ENCODE measurements at regions not wholly inside any gene's neighbourhood (a gene's known extent, or its start where the extent isn't known, plus 50 kb on each side); places are given as distances from the start of the nearest gene placed in this dataset.
"Not testable (repeated sequence)": the region's sequence is repeated elsewhere in the genome, so short reads cannot be mapped to it uniquely, and the experiment has no call there.

DNA sequence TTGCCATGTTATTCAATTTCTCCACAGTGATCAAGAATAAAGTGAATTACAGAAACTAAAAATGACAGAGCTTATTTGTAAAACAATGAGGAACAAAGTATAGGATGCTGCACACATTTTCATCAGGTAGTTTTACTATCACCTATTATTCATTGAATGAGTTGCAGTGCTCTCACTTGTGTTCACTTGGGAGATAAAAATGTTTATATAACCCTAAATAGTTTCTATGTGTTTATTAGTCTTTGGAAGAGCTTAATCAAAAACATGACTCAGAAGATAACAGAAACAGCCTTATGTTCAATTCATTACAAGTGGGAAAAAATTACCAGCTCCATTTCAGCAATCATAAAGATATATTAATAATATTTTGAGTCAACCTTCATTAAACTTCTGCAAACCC is 796.2 kb downstream of the SLITRK1 start:
- no peaks in the 10 kb centered on the region for H3K27me3 ChIP-seq (ENCODE audit: insufficient read depth, poor library complexity, severe bottlenecking)
- TF ChIP-seq, protein P1, sequence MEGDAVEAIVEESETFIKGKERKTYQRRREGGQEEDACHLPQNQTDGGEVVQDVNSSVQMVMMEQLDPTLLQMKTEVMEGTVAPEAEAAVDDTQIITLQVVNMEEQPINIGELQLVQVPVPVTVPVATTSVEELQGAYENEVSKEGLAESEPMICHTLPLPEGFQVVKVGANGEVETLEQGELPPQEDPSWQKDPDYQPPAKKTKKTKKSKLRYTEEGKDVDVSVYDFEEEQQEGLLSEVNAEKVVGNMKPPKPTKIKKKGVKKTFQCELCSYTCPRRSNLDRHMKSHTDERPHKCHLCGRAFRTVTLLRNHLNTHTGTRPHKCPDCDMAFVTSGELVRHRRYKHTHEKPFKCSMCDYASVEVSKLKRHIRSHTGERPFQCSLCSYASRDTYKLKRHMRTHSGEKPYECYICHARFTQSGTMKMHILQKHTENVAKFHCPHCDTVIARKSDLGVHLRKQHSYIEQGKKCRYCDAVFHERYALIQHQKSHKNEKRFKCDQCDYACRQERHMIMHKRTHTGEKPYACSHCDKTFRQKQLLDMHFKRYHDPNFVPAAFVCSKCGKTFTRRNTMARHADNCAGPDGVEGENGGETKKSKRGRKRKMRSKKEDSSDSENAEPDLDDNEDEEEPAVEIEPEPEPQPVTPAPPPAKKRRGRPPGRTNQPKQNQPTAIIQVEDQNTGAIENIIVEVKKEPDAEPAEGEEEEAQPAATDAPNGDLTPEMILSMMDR (IDR thresholded peaks at IDR 0.05; ENCODE audit: insufficient read depth, low read length) = no peak
- H3K4me3 ChIP-seq (replicated peaks; ENCODE audit: insufficient read depth, low read length) = no peak overlapping the region
- DNase-seq (ENCODE audit: low read depth in 1 of 2, low spot score in 1 of 2) = no peak
- no peak overlapping the region for H3K27ac ChIP-seq (replicated peaks)

DNA sequence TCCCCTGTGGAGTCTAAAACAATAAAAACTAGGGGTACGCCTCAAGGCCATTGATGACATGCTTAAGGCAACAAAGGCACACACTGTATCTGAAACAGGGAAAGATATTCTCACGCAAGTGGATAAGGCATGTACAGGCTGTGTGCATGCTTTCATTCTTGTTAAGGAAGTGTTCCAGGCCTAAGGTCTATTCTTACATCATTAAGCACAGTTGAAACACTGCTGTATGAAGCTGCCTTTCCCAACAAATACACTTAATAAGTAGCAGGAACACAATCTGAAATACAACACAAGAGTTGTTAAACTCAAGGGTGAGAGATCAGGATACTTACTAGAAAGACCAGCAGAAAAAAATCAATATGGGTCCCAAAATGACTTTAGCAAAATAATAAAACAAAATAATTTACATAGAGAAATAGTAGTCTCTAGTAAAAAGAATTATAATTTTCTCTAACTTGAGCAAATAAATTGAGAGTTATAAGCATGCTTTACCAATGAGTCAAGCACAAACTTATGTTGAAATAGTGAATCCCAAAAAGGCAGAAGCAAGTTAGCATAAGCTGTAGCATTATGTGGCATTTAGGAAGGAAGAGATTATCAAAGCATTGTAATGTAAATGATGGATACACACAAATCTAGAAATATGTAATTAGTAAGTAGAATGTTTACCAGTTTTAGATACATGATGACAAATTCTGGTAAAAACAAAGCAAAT is 796.9 kb downstream of the SLITRK1 start:
- TF ChIP-seq, protein P1 (IDR thresholded peaks at IDR 0.05; ENCODE audit: insufficient read depth, low read length) = no peak
- TF ChIP-seq SPI1 (IDR thresholded peaks at IDR 0.05; ENCODE audit: borderline replicate concordance, low read depth) (no peak), GABPA (IDR thresholded peaks at IDR 0.05; ENCODE audit: low read depth) (no peak), POLR2AphosphoS5 (IDR thresholded peaks at IDR 0.05; ENCODE audit: low read depth) (no peak)
- TF ChIP-seq, protein P2, sequence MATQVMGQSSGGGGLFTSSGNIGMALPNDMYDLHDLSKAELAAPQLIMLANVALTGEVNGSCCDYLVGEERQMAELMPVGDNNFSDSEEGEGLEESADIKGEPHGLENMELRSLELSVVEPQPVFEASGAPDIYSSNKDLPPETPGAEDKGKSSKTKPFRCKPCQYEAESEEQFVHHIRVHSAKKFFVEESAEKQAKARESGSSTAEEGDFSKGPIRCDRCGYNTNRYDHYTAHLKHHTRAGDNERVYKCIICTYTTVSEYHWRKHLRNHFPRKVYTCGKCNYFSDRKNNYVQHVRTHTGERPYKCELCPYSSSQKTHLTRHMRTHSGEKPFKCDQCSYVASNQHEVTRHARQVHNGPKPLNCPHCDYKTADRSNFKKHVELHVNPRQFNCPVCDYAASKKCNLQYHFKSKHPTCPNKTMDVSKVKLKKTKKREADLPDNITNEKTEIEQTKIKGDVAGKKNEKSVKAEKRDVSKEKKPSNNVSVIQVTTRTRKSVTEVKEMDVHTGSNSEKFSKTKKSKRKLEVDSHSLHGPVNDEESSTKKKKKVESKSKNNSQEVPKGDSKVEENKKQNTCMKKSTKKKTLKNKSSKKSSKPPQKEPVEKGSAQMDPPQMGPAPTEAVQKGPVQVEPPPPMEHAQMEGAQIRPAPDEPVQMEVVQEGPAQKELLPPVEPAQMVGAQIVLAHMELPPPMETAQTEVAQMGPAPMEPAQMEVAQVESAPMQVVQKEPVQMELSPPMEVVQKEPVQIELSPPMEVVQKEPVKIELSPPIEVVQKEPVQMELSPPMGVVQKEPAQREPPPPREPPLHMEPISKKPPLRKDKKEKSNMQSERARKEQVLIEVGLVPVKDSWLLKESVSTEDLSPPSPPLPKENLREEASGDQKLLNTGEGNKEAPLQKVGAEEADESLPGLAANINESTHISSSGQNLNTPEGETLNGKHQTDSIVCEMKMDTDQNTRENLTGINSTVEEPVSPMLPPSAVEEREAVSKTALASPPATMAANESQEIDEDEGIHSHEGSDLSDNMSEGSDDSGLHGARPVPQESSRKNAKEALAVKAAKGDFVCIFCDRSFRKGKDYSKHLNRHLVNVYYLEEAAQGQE (IDR thresholded peaks at IDR 0.05; ENCODE audit: insufficient replicate concordance, low read depth) = no peak
- no peak for DNase-seq (ENCODE audit: low read depth in 1 of 2, low spot score in 1 of 2)

DNA sequence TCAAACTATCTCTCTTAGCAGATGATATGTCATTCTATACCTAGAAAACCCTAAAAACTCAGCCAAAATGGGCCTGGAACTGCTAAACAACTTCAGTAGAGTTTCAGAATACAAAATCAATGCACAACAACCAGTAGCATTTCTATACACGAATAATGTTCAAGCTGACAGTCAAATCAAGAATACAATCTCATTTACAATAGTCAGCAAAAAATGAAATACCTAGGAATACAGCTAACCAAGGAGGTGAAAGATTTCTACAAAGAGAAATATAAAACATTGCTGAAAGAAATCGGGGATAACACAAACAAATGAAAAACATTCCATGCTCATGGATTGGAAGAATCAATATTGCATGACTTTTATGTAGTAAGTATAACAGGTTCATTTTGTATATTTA is 804.8 kb downstream of the SLITRK1 start:
- TF ChIP-seq, protein P1 (IDR thresholded peaks at IDR 0.05; ENCODE audit: insufficient read depth, low read length) = no peak
- TF ChIP-seq SPI1 (IDR thresholded peaks at IDR 0.05; ENCODE audit: borderline replicate concordance, low read depth) (no peak), GABPA (IDR thresholded peaks at IDR 0.05; ENCODE audit: low read depth) (no peak), POLR2AphosphoS5 (IDR thresholded peaks at IDR 0.05; ENCODE audit: low read depth) (no peak)
- TF ChIP-seq, protein P2 (IDR thresholded peaks at IDR 0.05; ENCODE audit: insufficient replicate concordance, low read depth) = no peak
- DNase-seq (ENCODE audit: low read depth in 1 of 2, low spot score in 1 of 2) = no peak
- no peak overlapping the region for H3K4me3 ChIP-seq (replicated peaks; ENCODE audit: insufficient read depth, low read length)
- no peak overlapping the region for H3K27ac ChIP-seq (replicated peaks)
- H3K27me3 ChIP-seq (ENCODE audit: insufficient read depth, poor library complexity, severe bottlenecking) = no peaks in the 10 kb centered on the region

More for the DNA sequence above, 796.9 kb downstream of the SLITRK1 start:
- Histone ChIP-seq H3K4me3 (replicated peaks; ENCODE audit: insufficient read depth, low read length) (no peak overlapping the region), H3K27ac (replicated peaks) (no peak overlapping the region), H3K27me3 (ENCODE audit: insufficient read depth, poor library complexity, severe bottlenecking) (no peaks in the 10 kb centered on the region)

DNA sequence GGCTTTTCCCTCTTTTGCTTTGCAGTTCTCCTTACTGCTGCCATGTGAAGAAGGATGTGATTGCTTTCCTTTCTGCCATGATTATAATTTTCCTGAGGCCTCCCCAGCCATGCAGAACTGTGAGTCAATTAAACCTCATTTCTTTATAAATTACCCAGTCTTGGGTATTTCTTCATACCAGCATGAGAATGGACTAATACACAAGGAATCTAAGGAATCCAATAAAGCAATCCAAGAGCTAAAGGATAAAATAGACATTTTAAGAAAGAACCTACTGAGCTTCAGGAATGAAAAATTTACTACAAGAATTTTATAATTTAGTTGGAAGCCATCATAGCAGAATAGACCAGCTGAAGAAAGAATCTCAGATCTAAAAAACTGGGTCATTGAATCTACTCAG is 808.3 kb downstream of the SLITRK1 start:
- not testable (repeated sequence) for H3K27ac ChIP-seq (replicated peaks); DNase-seq (ENCODE audit: low read depth in 1 of 2, low spot score in 1 of 2); H3K27me3 ChIP-seq (ENCODE audit: insufficient read depth, poor library complexity, severe bottlenecking); H3K4me3 ChIP-seq (replicated peaks; ENCODE audit: insufficient read depth, low read length)

Measured in HL-60 (cell line).